ENCODE measurements at regions not wholly inside any gene's neighbourhood (a gene's known extent, or its start where the extent isn't known, plus 50 kb on each side); places are given as distances from the start of the nearest gene placed in this dataset.

GRCh38 chrX:68892651-68893050 is 63.8 kb downstream of the EFNB1 start:
- Histone ChIP-seq H3K36me3 (ENCODE audit: control insufficient read depth, insufficient read depth, low read length) (no peaks in the 10 kb centered on the region), H2AFZ (no peak overlapping the region), H3K9ac (no peak overlapping the region), H3K9me3 (ENCODE audit: control insufficient read depth, low read length) (no peaks in the 10 kb centered on the region), H3K4me3 (ENCODE audit: low read depth, low read length) (no peak overlapping the region), H3K79me2 (peaks cover 2% of the 10 kb centered on the region), H3K4me2 (ENCODE audit: low read length) (no peak overlapping the region), H3K4me1 (peaks cover 20% of the 10 kb centered on the region), H3K27me3 (ENCODE audit: control insufficient read depth, insufficient read depth, low read length) (no peaks in the 10 kb centered on the region), H3K27ac (no peak overlapping the region)
- no peak for TF ChIP-seq CTCF (IDR thresholded peaks at IDR 0.05)

GRCh38 chrX:68892134-68892533 is 63.3 kb downstream of the EFNB1 start:
- no peak overlapping the region for H3K27ac ChIP-seq
- H3K9me3 ChIP-seq (ENCODE audit: control insufficient read depth, low read length) = no peaks in the 10 kb centered on the region
- H3K4me1 ChIP-seq = peaks cover 20% of the 10 kb centered on the region
- no peak overlapping the region for H3K9ac ChIP-seq
- H3K36me3 ChIP-seq (ENCODE audit: control insufficient read depth, insufficient read depth, low read length) = no peaks in the 10 kb centered on the region
- no peak overlapping the region for H3K4me2 ChIP-seq (ENCODE audit: low read length)
- H2AFZ ChIP-seq = no peak overlapping the region
- no peak overlapping the region for H3K4me3 ChIP-seq (ENCODE audit: low read depth, low read length)
- no peak for TF ChIP-seq CTCF (IDR thresholded peaks at IDR 0.05)
- H3K27me3 ChIP-seq (ENCODE audit: control insufficient read depth, insufficient read depth, low read length) = no peaks in the 10 kb centered on the region
- peaks cover 2% of the 10 kb centered on the region for H3K79me2 ChIP-seq

Data from parathyroid adenoma (tissue), 2 donors.